ENCODE measurements at regions not wholly inside any gene's neighbourhood (a gene's known extent, or its start where the extent isn't known, plus 50 kb on each side); places are given as distances from the start of the nearest gene placed in this dataset.

- no peak overlapping the region for H3K27ac ChIP-seq
- no peaks in the 10 kb centered on the region for H3K9me3 ChIP-seq
- H3K9ac ChIP-seq (ENCODE audit: low read depth in 2 of 2, low read length in 2 of 2) = no peak overlapping the region
- H3K4me3 ChIP-seq = no peak overlapping the region
- H3K36me3 ChIP-seq = no peaks in the 10 kb centered on the region
- DNase-seq = no peak
- intact Hi-C loops (cut with DNase I) = no loop called here
- no peaks in the 10 kb centered on the region for H3K27me3 ChIP-seq
- no peaks in the 10 kb centered on the region for H3K4me1 ChIP-seq
- no peak for TF ChIP-seq CTCF (IDR thresholded peaks at IDR 0.05)
Observed at GRCh38 chrX:11952176-11952720, 186.0 kb upstream of the FRMPD4 start.

- TF ChIP-seq CTCF (IDR thresholded peaks at IDR 0.05) = no peak
- H3K4me3 ChIP-seq = no peak overlapping the region
- no peaks in the 10 kb centered on the region for H3K4me1 ChIP-seq
- H3K9ac ChIP-seq (ENCODE audit: low read depth in 2 of 2, low read length in 2 of 2) = no peak overlapping the region
- H3K27ac ChIP-seq = no peak overlapping the region
- H3K27me3 ChIP-seq = no peaks in the 10 kb centered on the region
- intact Hi-C loops (cut with DNase I) = no loop called here
- H3K9me3 ChIP-seq = no peaks in the 10 kb centered on the region
- no peak for DNase-seq
- H3K36me3 ChIP-seq = no peaks in the 10 kb centered on the region
Observed at GRCh38 chrX:11953615-11954014, 184.7 kb upstream of the FRMPD4 start.

GRCh38 chrX:11954176-11954575 lies 184.1 kb upstream of the FRMPD4 start:
- Histone ChIP-seq H3K4me3 (no peak overlapping the region), H3K4me1 (no peaks in the 10 kb centered on the region), H3K27ac (no peak overlapping the region), H3K9me3 (no peaks in the 10 kb centered on the region), H3K27me3 (no peaks in the 10 kb centered on the region), H3K9ac (ENCODE audit: low read depth in 2 of 2, low read length in 2 of 2) (no peak overlapping the region), H3K36me3 (no peaks in the 10 kb centered on the region)
- no peak for TF ChIP-seq CTCF (IDR thresholded peaks at IDR 0.05)
- DNase-seq = no peak
- intact Hi-C loops (cut with DNase I) = no loop called here

GRCh38 chrX:11960031-11960430 lies 178.2 kb upstream of the FRMPD4 start:
- H3K36me3 ChIP-seq = no peaks in the 10 kb centered on the region
- no peak overlapping the region for H3K27ac ChIP-seq
- H3K9ac ChIP-seq (ENCODE audit: low read depth in 2 of 2, low read length in 2 of 2) = no peak overlapping the region
- no peak for TF ChIP-seq CTCF (IDR thresholded peaks at IDR 0.05)
- H3K27me3 ChIP-seq = no peaks in the 10 kb centered on the region
- no peak for DNase-seq
- H3K4me3 ChIP-seq = no peak overlapping the region
- H3K4me1 ChIP-seq = no peaks in the 10 kb centered on the region
- no peaks in the 10 kb centered on the region for H3K9me3 ChIP-seq
- intact Hi-C loops (cut with DNase I) = no loop called here

GRCh38 chrX:11965436-11965835 lies 172.8 kb upstream of the FRMPD4 start:
- Histone ChIP-seq H3K27ac (no peak overlapping the region), H3K27me3 (no peaks in the 10 kb centered on the region), H3K9ac (ENCODE audit: low read depth in 2 of 2, low read length in 2 of 2) (no peak overlapping the region), H3K4me3 (no peak overlapping the region), H3K4me1 (no peaks in the 10 kb centered on the region), H3K36me3 (no peaks in the 10 kb centered on the region), H3K9me3 (no peaks in the 10 kb centered on the region)
- no peak for TF ChIP-seq CTCF (IDR thresholded peaks at IDR 0.05)
- DNase-seq = no peak
- intact Hi-C loops (cut with DNase I) = no loop called here

Data from colonic mucosa (tissue), 4 donors.